Right ventricle myocardium inferior (tissue), 1 donor: ENCODE measurements at regions not wholly inside any gene's neighbourhood (a gene's known extent, or its start where the extent isn't known, plus 50 kb on each side); places are given as distances from the start of the nearest gene placed in this dataset.

ENCODE experiments used
- ATAC-seq: fragments of 200-7000 bp; cut with Tn5 transposase; one replicate; pipeline ENCODE4 v1.9.1; 2020; ENCODE audit warnings: mild to moderate bottlenecking, moderate library complexity
- DNase-seq: peaks from one replicate; pipeline ENCODE4 v3.0.0; 2021; ENCODE audit errors: missing footprints
- intact Hi-C: fragments of 100-400 bp; cut with DNase I; formaldehyde crosslinking; loops from one replicate; pipeline ENCODE4 v1.11.0; 2022
- donor health status: DM: no; HTN: yes; CAD: no; lungs with severe emphysema.

DNA sequence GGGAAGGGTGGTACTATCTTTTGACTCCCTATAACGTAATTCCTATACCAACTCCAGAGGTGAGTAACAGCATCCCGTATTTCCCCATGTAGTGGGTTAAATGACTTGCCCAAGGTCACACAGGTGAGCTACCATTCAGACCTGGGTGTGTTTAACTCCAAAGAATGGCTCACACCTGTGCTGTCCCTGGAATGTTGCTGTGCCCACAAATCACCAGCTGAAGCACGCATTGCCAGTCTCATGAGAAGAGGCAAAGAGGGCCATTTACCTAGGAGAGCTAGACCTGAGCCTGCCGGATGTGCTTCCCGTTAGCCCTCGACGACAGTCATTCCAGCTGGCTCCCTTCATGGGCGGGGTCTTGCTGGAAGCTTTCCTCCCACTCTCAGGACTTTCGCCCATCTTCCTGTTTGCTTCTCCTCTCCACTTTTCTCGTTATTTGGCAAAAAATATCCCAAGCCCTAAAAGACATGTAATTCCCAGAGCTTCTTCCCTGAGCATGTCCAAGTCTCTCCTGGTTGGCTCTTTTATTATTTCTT is 106.6 kb upstream of the VASH1 start:
- intact Hi-C loops, result no loop called here
- ATAC-seq (no peak), DNase-seq (no peak)

DNA sequence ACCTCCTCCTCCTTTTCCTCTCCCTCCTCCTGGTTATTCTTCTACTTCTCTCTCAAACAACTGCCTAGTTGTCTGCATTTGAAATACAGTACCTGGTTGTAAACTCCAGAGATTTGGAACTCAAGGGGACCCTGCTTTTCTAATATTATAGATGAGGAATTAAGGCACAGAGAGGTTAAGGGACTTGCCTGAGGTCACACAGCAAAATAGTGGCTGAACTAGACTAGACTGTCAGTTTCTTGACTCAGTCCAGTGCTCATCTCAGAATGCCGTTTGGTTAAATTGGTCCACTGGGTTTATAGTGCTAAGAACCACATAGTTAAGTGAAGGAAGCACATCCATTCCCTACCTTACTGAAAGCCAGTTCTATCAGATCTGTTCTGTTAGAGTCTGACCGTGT is 105.9 kb upstream of the VASH1 start:
- ATAC-seq (no peak), DNase-seq (no peak)
- intact Hi-C loops, result no loop called here

DNA sequence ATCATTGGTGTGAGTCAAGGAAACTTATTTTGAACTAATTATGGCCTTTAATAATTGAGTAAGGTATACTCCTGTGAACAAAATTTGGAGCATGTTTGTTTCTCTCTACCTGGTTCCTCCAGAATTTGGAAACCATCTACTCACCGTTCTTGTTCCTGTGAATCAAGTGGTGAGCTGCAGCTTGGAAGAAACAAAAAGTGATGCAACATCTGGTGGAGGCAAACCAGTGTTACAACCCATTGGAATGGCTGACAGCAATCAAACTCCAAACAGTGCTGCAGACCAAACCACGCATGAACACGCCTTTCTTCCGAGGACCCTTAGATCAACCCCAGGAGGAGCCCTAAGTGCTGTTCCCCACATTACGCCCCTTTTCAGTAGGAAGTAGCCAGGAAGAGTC is 104.7 kb upstream of the VASH1 start:
- DNase-seq, result no peak

DNA sequence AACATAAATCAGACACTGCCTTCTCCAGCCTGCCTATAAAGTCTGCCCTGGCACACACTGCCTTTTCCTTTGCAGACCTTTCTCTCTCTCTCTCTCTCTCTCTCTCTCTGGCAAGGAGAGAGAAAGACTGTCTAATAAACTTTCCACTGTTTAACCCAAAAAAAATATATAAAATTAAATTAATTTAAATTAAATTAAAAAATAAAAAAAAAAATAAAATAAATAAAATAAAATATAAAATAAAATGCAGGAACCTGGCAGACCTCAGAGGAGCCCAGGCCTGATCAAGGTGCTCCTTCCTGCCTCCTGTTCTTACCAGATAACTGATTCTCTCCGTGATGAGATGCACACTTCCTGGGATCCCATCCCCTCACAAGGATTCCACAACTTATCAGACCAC is 103.9 kb upstream of the VASH1 start:
- intact Hi-C loops, result no loop called here
- DNase-seq (no peak), ATAC-seq (no peak)

More for the DNA sequence above, 104.7 kb upstream of the VASH1 start:
- ATAC-seq, result no peak
- intact Hi-C loops, result no loop called here

DNA sequence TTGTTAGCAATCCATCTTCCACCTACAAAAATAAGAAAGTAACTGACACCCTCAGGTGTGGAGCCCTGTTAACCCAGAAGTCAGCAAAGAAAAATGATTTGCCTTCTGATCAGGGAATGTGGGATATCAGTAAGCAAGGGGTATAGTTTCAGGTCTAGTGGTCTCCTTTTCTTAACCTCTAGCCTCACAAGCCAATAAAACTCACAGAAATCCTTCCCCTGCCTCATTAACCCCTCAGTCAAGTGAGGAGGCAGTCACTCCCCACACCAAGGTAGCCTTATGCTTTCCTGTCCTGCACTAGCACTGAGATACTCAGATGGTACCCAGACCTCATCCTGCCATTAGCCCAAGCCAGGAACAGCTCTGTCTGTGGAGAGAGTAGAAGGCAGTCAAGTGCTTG is 103.4 kb upstream of the VASH1 start:
- intact Hi-C loops, result no loop called here

DNA sequence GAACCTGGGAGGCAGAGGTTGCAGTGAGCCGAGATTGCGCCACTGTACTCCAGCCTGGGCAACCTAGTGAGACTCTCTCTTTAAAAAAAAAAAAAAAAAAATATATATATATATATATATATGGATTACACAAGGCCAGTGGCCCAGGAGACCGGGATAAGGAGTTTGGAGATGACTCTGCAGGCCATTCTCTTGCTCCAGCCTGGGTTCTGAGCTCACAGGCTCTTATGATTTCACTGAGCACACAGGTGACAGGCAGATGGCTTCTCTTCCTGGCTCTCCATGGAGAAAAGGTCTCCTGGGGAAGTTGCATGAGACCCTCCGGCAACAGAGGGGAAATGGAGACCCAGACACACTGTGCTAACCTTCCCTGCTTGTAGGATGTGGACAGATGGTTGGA is 98.7 kb upstream of the VASH1 start:
- intact Hi-C loops, result no loop called here
- DNase-seq (no peak), ATAC-seq (no peak)

More for the DNA sequence above, 103.4 kb upstream of the VASH1 start:
- DNase-seq, result no peak
- no peak for ATAC-seq

DNA sequence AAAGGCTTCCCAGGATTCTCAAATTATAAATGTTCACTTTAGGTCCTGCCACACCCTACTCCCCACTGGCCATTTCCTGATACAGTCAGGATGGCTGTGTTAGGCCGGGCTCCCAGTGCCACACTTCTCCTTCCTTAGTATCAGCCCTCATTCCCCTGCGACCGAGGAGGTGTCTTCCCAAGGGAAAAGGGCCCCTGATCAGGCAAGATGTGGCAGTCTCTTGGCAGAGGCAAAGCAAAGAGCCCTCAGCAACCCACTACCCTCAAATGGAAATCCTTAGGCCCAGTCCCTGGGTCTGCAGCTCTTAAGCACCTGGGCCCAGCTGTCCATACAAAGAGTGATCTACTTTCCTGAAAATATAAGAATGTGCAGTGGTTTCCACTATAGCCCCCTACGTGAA is 96.5 kb upstream of the VASH1 start:
- intact Hi-C loops, result no loop called here
- DNase-seq (no peak), ATAC-seq (no peak)

DNA sequence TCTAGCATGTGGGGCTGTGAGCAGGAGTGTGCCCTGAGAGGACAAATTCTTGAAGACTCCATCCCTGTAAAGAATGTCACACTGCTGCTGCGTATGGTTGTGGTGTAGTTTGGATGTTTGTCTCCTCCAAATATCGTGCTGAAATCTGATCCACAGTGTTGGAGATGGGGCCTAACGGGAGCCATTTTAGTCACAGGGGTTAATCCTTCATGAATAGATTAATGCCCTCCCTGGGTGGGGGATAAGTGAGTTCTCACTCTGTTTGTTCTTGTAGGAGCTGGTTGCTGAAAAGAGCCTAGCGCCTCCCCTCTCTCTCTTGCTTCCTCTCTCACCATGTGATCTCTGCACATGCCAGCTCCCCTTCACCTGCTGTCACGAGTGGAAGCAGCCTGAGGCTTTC is 94.5 kb upstream of the VASH1 start:
- ATAC-seq (no peak), DNase-seq (no peak)
- intact Hi-C loops, result no loop called here

DNA sequence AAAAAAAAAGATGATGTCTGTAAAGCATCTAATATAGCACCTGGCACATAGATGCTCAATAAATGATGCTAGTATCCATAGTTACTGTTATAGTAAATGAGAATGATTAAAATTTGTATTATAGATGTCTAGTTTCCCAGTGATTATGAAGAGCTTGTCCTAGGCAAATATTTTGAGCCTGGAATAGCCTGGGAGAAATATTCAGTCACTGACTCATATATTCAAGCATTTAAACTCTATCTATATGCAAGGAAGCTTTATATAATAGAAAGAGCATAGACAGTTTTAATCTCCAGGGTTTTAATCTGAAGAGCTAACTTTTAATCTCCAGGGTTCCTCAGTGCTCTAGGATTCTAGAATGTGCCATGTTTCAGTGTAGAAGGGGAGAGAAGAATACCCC is 91.5 kb upstream of the VASH1 start:
- DNase-seq (no peak), ATAC-seq (no peak)
- intact Hi-C loops, result no loop called here

DNA sequence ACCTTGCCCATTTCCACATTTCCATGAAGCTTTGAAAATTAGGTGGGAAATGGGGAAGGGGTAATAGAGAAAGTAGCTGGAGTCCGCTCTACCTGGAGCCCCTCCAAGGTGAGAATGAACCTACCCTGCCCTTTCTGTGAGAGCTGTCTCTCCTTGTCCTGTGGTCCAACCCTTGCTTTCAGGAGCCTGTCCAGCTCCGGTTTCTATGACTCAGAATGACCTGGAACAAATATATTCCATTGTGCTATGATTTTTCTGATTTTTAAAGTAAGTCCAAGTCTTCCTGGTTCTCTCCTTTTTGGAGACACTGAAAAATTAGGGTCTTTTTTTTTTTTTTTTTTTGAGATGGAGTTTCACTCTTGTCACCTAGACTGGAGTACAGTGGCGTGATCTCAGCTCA is 89.1 kb upstream of the VASH1 start:
- intact Hi-C loops, result no loop called here
- DNase-seq, result no peak
- ATAC-seq, result no peak

DNA sequence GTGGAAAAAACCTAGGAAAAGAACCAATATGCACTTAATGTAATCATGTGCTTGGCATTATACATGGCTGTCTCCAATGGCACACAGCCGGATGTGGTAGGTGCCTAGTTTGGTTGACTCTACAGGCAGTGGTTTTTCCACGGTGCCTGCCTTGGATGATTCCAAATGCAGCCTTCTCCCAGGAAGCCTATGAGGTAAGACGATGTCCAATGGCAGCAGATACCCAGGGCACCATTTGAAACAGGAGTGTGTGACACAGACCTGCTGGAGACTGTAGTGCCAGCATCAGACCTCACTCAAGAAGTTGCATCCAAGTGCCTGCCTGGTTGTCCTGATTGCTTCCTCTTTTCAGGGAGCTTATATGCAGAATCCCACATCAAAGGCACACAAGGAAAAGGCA is 88.0 kb upstream of the VASH1 start:
- no peak for DNase-seq
- no peak for ATAC-seq
- intact Hi-C loops, result no loop called here

DNA sequence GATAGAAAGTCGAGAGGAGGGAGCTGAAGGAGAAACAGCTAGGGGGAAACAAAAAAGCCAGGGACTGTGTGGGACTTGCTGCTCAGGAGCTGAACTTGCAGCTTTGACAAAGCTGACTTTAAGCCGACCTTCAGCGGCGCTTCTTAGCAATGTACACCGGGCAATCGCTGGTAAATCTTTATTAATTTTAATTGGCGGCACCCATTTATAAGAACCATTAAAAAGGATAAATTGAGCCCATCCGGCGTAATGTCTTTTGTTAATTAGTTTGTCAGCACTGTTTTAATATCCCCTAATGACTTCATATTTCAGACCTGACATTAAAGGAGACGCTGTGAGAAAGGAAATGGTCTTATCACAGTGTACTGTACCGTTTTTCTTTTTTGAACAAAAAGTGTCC is 86.2 kb upstream of the VASH1 start:
- no peak for DNase-seq
- intact Hi-C loops, result no loop called here

DNA sequence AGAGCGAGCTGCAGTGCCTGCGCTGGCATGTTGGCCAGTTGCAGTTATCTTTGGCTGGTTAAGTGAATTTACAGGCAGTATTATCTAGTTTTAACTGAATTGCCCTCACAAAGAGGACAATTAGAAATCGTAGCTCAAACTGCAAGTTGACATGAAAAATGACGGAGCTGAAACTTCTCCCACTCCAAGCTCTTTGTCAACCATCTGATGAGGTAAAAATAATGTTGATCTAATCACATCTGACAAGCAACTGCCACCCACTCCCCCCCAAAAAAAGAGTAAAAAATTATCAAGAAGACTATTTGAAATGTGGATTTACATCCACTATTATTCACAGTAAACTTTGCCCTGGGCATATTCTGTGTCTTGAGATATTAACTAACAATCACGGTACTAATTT is 84.7 kb upstream of the VASH1 start:
- ATAC-seq (no peak), DNase-seq (no peak)
- intact Hi-C loops, result no loop called here

More for the DNA sequence above, 86.2 kb upstream of the VASH1 start:
- ATAC-seq, result no peak

DNA sequence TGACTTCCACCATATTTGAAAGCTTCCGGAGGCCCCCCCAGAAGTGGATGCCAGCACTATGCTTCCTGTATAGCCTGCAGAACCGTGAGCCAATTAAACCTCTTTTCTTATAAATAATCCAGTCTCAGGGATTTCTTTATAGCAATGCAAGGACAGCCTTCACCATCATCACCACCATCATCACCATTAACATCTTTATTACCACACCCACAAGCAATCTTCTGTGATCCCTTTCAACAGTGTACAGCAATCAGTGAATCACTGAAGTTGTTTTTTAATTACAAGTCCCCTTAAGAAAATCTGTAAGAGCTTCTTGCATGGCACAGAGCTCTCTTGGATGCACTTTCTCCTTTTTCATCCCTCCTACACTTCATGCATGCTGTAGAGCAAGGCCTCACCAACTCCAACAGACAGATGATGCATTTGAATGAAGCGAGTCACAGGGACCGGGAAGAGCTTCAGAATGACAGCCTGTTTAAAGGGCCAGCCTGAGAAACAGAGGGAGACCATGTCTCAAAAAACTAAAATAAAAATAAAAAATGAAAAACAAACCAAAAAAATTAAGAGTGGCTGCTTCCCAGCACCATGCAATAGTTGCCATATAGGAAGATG is 83.6 kb upstream of the VASH1 start:
- DNase-seq, result no peak
- ATAC-seq, result no peak
- intact Hi-C loops, result no loop called here

DNA sequence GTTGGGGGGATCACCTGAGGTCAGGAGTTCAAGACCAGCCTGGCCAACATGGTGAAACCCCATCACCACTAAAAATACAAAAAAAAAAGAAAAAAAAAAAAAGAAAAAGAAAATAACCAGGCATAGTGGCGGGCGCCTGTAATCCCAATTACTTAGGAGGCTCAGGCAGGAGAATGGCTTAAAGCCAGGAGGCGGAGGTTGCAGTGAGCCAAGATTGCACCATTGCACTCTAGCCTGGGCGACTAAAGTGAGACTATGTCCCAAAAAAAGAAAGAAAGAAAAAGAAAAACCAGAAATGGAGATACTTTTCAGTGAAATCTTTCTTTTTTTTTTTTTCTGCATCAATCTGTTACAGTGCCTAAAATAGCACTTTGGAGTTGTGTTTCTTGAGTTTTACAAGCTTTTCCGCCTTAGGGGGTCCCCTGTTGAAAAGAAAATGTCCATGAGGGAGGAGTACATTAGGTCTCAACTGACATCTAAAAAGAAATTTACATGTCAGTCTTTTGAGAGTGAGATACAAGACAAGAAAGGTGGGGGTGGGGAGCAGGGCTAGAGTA is 82.9 kb upstream of the VASH1 start:
- ATAC-seq (no peak), DNase-seq (no peak)
- intact Hi-C loops, result no loop called here

DNA sequence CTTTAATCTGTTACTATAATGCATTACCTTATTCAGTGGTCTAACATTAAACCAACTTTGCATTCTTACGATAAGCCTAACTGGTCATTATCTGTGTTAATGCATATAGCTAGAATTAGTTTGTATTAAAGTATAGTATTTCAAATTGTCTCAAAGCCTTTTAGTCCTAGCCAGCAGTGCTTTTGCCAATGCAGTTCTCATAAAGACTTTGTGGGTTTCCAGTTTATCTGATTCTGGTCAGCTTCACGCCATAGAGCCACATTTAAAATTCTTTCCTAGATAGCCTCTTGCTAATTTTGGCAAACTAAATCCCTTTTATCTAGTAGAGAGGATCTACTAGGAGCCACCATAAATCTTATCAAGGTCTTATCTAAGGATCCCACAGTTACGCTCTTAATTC is 78.9 kb upstream of the VASH1 start:
- DNase-seq, result no peak
- intact Hi-C loops, result no loop called here
- ATAC-seq, result no peak

DNA sequence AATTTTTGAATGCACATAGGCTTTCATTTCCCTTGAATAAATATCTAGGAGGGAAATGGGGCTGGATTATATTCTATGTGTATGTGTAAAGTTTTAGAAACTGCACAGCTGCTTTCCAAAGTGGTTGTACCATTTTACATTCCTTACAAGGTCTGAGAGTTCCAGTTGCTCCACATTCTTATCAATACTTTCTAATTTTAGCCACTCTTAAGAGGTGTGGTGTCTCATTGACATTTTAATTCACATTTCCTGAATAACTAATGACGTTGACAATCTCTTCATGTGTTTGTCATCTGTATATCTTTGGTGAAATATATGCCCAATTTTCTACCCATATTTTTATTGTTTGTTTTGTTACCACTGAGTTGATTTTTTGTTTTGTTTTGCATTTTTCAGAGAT is 74.6 kb upstream of the VASH1 start:
- intact Hi-C loops, result no loop called here
- DNase-seq (no peak), ATAC-seq (no peak)

DNA sequence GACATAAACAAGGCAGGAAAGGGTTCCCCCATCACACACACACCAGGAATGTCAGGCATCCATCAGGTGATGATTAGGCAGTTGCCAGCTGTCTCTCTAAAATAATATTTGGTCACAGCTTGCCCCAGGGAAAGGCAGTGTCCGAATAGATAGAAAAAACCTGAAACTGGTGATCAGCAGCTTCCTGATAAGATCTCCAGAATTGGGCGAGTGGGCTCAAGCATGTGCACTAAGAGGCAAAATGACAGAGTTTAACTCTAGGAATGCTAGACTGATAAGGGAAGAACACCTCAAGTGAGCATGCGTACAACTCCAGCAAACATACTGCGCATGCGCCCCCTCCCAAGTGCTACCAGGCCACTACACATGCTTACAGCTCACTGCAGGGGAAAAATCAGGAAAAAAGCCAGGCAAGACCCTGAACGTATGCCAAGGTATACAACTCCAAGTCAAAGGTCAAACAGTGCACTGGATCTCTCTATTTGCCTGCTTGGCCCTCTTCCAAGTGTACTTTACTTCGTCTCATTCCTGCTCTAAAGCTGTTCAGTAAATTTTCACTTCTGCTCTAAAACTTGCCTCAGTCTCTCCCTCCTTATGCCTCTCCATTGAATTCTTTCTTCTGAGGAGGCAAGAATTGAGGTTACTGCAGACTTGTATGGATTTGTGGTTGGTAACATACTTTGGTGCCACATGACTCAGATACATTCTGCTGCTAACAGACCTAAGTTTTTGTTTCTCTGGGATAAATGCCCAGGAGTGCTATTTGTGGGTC is 73.5 kb upstream of the VASH1 start:
- no peak for DNase-seq
- intact Hi-C loops, result no loop called here
- ATAC-seq, result no peak

DNA sequence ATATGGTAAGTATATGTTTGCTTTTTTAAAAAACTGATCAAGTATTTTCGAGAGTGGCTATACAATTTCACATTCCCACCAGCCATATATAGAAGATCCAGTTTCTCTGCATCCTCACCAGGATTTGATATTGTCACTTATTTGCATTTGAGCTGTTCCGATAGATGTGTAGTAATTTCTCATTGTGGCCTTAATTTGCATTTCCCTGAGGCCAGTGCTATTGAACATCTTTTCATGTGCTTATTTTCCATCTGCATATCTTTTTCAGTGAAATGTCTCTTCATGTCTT is 72.9 kb upstream of the VASH1 start:
- ATAC-seq, result no peak
- no peak for DNase-seq
- intact Hi-C loops, result no loop called here

DNA sequence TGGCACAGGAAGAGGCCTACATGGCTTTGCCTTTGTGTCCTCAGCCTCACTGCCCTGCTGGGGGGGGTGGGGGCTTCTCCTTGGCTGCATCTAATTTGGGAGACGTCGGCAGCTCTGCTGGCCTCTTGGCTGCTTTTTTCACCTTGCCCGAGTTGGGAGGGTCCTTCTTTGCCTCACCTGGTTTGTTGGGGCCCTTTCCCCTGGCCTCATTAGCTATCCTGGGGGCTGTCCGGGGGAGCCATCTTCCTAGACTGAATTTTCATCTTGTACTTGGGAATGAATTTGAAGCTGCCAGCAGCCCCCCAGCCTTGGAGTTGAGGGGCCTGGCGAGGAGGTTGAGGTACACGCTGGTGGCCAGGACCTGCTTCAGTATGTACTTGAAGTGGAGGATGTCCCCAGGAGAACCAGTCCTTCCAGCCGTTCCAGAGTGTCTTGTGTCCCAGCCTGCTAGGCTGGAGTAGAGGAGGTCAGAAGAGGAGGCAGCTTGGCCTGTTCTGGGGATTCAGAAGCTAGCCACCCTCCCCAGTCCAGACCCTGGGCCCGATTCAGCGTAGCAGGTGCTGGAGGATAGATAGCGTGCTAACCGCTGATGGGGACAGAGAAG is 70.7 kb upstream of the VASH1 start:
- intact Hi-C loops, result no loop called here
- ATAC-seq, result no peak
- DNase-seq, result no peak
